H1 (cell line): ENCODE measurements at regions not wholly inside any gene's neighbourhood (a gene's known extent, or its start where the extent isn't known, plus 50 kb on each side); places are given as distances from the start of the nearest gene placed in this dataset.

Experiments
- CTCF ChIA-PET: fragments of 300-600 bp; sonication (Branson Sonifier 250); formaldehyde crosslinking; loops from one replicate; lab custom pipeline; 2021; ENCODE audit not compliant: partially characterized antibody; lab: Charles Lee
- POLR2A ChIA-PET: fragments of 300-600 bp; sonication (Branson Sonifier 250); formaldehyde crosslinking; loops from one replicate; lab custom pipeline; 2021; ENCODE audit warnings: inconsistent platforms; ENCODE audit not compliant: partially characterized antibody; lab: Charles Lee
- DNase-seq, 2 experiments: peaks; one replicate each; pipeline versions ENCODE4 v3.0.0 to v3.0.0-alpha.2; 2010 to 2022; ENCODE audit warnings: low spot score in 2 of 2, low read depth in 1 of 2, mixed read lengths in 1 of 2
- FAIRE-seq: peaks from 2 replicates; lab custom pipeline; 2011; peaks lifted over from hg19 to GRCh38; lab: Jason Lieb, UNC
- H2AFZ ChIP-seq: 2 replicates; pipeline ENCODE4 v1.8.1; 2012; ENCODE audit warnings: low read length, inconsistent platforms
- H2AK5ac ChIP-seq: 2 replicates; pipeline ENCODE4 v1.6.1; 2013; ENCODE audit warnings: low read depth, low read length
- H2BK120ac ChIP-seq: replicated peaks from 2 replicates; pipeline ENCODE3; 2013; ENCODE audit warnings: low read depth, low read length, inconsistent platforms
- H2BK12ac ChIP-seq: 2 replicates; pipeline ENCODE4 v1.6.1; 2013; ENCODE audit warnings: low read depth, low read length
- H2BK15ac ChIP-seq: 2 replicates; pipeline ENCODE4 v1.6.1; 2013; ENCODE audit warnings: low read length
- H2BK20ac ChIP-seq: 2 replicates; pipeline ENCODE4 v1.6.1; 2013; ENCODE audit warnings: low read length
- H2BK5ac ChIP-seq: 2 replicates; pipeline ENCODE4 v1.6.1; 2013; ENCODE audit warnings: low read depth, low read length
- H3K14ac ChIP-seq: 2 replicates; pipeline ENCODE4 v1.6.1; 2013; ENCODE audit warnings: inconsistent platforms; ENCODE audit not compliant: insufficient read length
- H3K18ac ChIP-seq: 2 replicates; pipeline ENCODE4 v1.6.1; 2013; ENCODE audit warnings: low read length; ENCODE audit errors: extremely low read depth
- H3K23ac ChIP-seq: 2 replicates; pipeline ENCODE4 v1.6.1; 2013; ENCODE audit warnings: inconsistent platforms; ENCODE audit not compliant: insufficient read length
- H3K23me2 ChIP-seq: 2 replicates; pipeline ENCODE4 v1.6.1; 2013; ENCODE audit warnings: low read depth, low read length
- H3K27ac ChIP-seq: 2 replicates; pipeline ENCODE4 v1.6.1; 2011; ENCODE audit warnings: low read depth, low read length, inconsistent platforms
- H3K27me3 ChIP-seq, 4 experiments: replicated peaks in 1 of 4; 1 replicate in 1 of 4; 2 replicates in 3 of 4; pipeline versions ENCODE4 v1.6.1 to v1.8.1; 2011 to 2013; ENCODE audit warnings: low read length in 3 of 4, mild to moderate bottlenecking in 3 of 4, inconsistent platforms in 2 of 4, mixed read lengths in 2 of 4, moderate library complexity in 1 of 4; ENCODE audit not compliant: control insufficient read depth in 3 of 4, insufficient read depth in 3 of 4; ENCODE audit errors: extremely low read depth in 1 of 4
- H3K36me3 ChIP-seq, 4 experiments: 2 replicates each; pipeline versions ENCODE4 v1.6.1 to v1.8.1; 2011 to 2013; ENCODE audit warnings: mild to moderate bottlenecking in 4 of 4, low read length in 3 of 4, moderate library complexity in 2 of 4, control low read depth in 1 of 4, inconsistent platforms in 1 of 4; ENCODE audit not compliant: insufficient read depth in 4 of 4, control insufficient read depth in 2 of 4
- H3K4ac ChIP-seq: replicated peaks from 2 replicates; pipeline ENCODE3; 2013; ENCODE audit warnings: low read length, low read depth, mixed read lengths, inconsistent platforms; ENCODE audit not compliant: insufficient read length
- H3K4me1 ChIP-seq, 4 experiments: replicated peaks in 1 of 4; 1 replicate in 1 of 4; 2 replicates in 3 of 4; pipeline versions ENCODE4 v1.6.1 to v1.8.1; 2011 to 2013; ENCODE audit warnings: low read length in 3 of 4, inconsistent platforms in 2 of 4, mixed read lengths in 1 of 4; ENCODE audit not compliant: insufficient read depth in 4 of 4, control insufficient read depth in 3 of 4
- H3K4me2 ChIP-seq, 2 experiments: 2 replicates each; pipeline versions ENCODE4 v1.6.1 to v1.8.1; 2011 to 2013; ENCODE audit warnings: low read depth in 2 of 2, low read length in 2 of 2, control low read depth in 1 of 2, inconsistent platforms in 1 of 2, mild to moderate bottlenecking in 1 of 2; ENCODE audit not compliant: insufficient read depth in 1 of 2
- H3K4me3 ChIP-seq, 4 experiments: fragments of 200-600, 300-600 bp in 1 of 4; sonication (generic), shearing (Covaris generic), sonication (Bioruptor Twin) in 1 of 4; 2 replicates each; pipeline versions ENCODE4 v1.5.1 to v1.8.1; 2011 to 2016; ENCODE audit warnings: low read length in 4 of 4, low read depth in 3 of 4, control low read depth in 2 of 4, inconsistent platforms in 2 of 4, mild to moderate bottlenecking in 2 of 4, mixed read lengths in 1 of 4, moderate library complexity in 1 of 4; ENCODE audit not compliant: insufficient read depth in 2 of 4; ENCODE audit errors: extremely low read depth in 1 of 4
- H3K56ac ChIP-seq: replicated peaks from 2 replicates; pipeline ENCODE3; 2013; ENCODE audit warnings: low read depth, mild to moderate bottlenecking, mixed read lengths, low read length, inconsistent platforms; ENCODE audit not compliant: insufficient read length
- H3K79me1 ChIP-seq: 2 replicates; pipeline ENCODE4 v1.6.1; 2013; ENCODE audit warnings: low read depth, low read length, control low read depth
- H3K79me2 ChIP-seq, 2 experiments: 2 replicates each; pipeline versions ENCODE4 v1.6.1 to v1.8.1; 2012 to 2013; ENCODE audit warnings: low read length in 2 of 2, mild to moderate bottlenecking in 2 of 2, inconsistent platforms in 1 of 2; ENCODE audit not compliant: insufficient read depth in 2 of 2, control insufficient read depth in 1 of 2
- H3K9ac ChIP-seq, 4 experiments: replicated peaks in 1 of 4; 1 replicate in 1 of 4; 2 replicates in 3 of 4; pipeline versions ENCODE4 v1.6.1 to v1.8.1; 2011 to 2013; ENCODE audit warnings: low read depth in 3 of 4, low read length in 3 of 4, control low read depth in 2 of 4, mild to moderate bottlenecking in 2 of 4, moderate library complexity in 2 of 4, inconsistent platforms in 1 of 4; ENCODE audit errors: extremely low read depth in 1 of 4
- H3K9me3 ChIP-seq, 2 experiments: 2 replicates each; pipeline versions ENCODE4 v1.6.1 to v1.8.1; 2012 to 2013; ENCODE audit warnings: mild to moderate bottlenecking in 2 of 2, moderate library complexity in 2 of 2, control low read depth in 1 of 2, inconsistent platforms in 1 of 2, low read depth in 1 of 2, low read length in 1 of 2, mixed read lengths in 1 of 2; ENCODE audit not compliant: insufficient read depth in 2 of 2
- H4K20me1 ChIP-seq, 2 experiments: replicated peaks in 1 of 2; 2 replicates each; pipeline versions ENCODE3 to v1.8.1; 2011 to 2013; ENCODE audit warnings: inconsistent platforms in 2 of 2, low read length in 2 of 2, mild to moderate bottlenecking in 1 of 2; ENCODE audit not compliant: insufficient read depth in 2 of 2, control insufficient read depth in 1 of 2
- H4K5ac ChIP-seq: 2 replicates; pipeline ENCODE4 v1.6.1; 2013; ENCODE audit warnings: low read length, low read depth, mixed read lengths, inconsistent platforms; ENCODE audit not compliant: insufficient read length
- H4K8ac ChIP-seq: 2 replicates; pipeline ENCODE4 v1.8.0; 2013; ENCODE audit warnings: mild to moderate bottlenecking, moderate library complexity, low read length, inconsistent platforms; ENCODE audit not compliant: insufficient read depth; ENCODE audit errors: extremely low read depth
- H4K91ac ChIP-seq: replicated peaks from 2 replicates; pipeline ENCODE3; 2013; ENCODE audit warnings: low read length, mixed read lengths, inconsistent platforms; ENCODE audit not compliant: insufficient read length
- CEBPB ChIP-seq: IDR thresholded peaks from 2 replicates; pipeline ENCODE4 v1.6.1; 2012; ENCODE audit warnings: low read depth, low read length
- CREB1 ChIP-seq: IDR thresholded peaks from 2 replicates; pipeline ENCODE4 v1.6.1; 2012; ENCODE audit warnings: inconsistent platforms
- EZH2 ChIP-seq: fragments of 200-600 bp; sonication (generic); IDR thresholded peaks from 2 replicates; pipeline ENCODE4 v1.7.1; 2012; ENCODE audit warnings: low read depth, mild to moderate bottlenecking, moderate library complexity, low read length, inconsistent platforms; ENCODE audit not compliant: severe bottlenecking
- FOSL1 ChIP-seq: IDR thresholded peaks from 2 replicates; pipeline ENCODE4 v1.6.1; 2011; ENCODE audit warnings: mild to moderate bottlenecking, low read depth, low read length, moderate library complexity; ENCODE audit not compliant: insufficient read depth
- MAFK ChIP-seq: IDR thresholded peaks from 2 replicates; pipeline ENCODE4 v1.6.1; 2012; ENCODE audit warnings: low read depth, mild to moderate bottlenecking, improper control_type of control experiment, low read length
- POU5F1 ChIP-seq: IDR thresholded peaks from 2 replicates; pipeline ENCODE4 v1.6.1; 2011; ENCODE audit warnings: low read depth, mild to moderate bottlenecking, low read length, moderate library complexity
- SP4 ChIP-seq: IDR thresholded peaks from 2 replicates; pipeline ENCODE4 v1.6.1; 2012; ENCODE audit warnings: low read length, inconsistent platforms
- TEAD4 ChIP-seq: IDR thresholded peaks from 2 replicates; pipeline ENCODE4 v1.6.1; 2012; ENCODE audit warnings: low read depth, low read length, inconsistent platforms, mixed read lengths
- WGBS, 2 experiments: shearing (Covaris generic) in 1 of 2; methylation state at CpG; one replicate each; pipeline versions ENCODE4 v1.1.6 to v1.1.7; 2013 to 2015; ENCODE audit warnings: low lambda C conversion rate in 2 of 2, mixed read lengths in 2 of 2, inconsistent platforms in 1 of 2, low coverage in 1 of 2, missing lambda C conversion rate in 1 of 2; ENCODE audit not compliant: insufficient replicate concordance in 2 of 2, insufficient coverage in 1 of 2, insufficient read length in 1 of 2; ENCODE audit errors: extremely low coverage in 1 of 2, missing lambda C conversion rate in 1 of 2; 5-methylcytosine and 5-hydroxymethylcytosine counted together
- TF ChIP-seq, protein P1 (sequence below): IDR thresholded peaks from 2 replicates; pipeline ENCODE4 v1.6.1; 2011; ENCODE audit warnings: low read length, improper control_type of control experiment

GRCh38 chr10:4046712-4047354 lies 261.8 kb upstream of the KLF6 start:
- no peak for DNase-seq
- H3K18ac ChIP-seq = no peak overlapping the region
- H3K9ac ChIP-seq = no peak overlapping the region
- no peak overlapping the region for H2BK15ac ChIP-seq
- ChIA-PET POLR2A (no interaction called here), CTCF (no interaction called here)
- no peaks in the 10 kb centered on the region; a peak in 1 of 7 replicates for H3K27me3 ChIP-seq
- no peak overlapping the region for H2BK120ac ChIP-seq
- H2BK20ac ChIP-seq = no peak overlapping the region
- H3K79me2 ChIP-seq = no peaks in the 10 kb centered on the region
- WGBS, 2 experiments = 92% methylated on average over 7 of the region's 7 CpGs; no CpG with 5 or more reads in 1 of the 2 experiments
- H3K23ac ChIP-seq = no peak overlapping the region
- H3K4ac ChIP-seq = no peak overlapping the region
- H3K9me3 ChIP-seq = peaks cover 0 to 2% of the 10 kb centered on the region in 2 experiments; a peak in 2 of 4 replicates
- H3K4me1 ChIP-seq = no peaks in the 10 kb centered on the region
- H3K23me2 ChIP-seq = no peaks in the 10 kb centered on the region
- H3K27ac ChIP-seq = no peak overlapping the region
- no peak overlapping the region for H3K4me3 ChIP-seq
- no peak overlapping the region for H2BK5ac ChIP-seq
- H2AFZ ChIP-seq = no peak overlapping the region
- H3K56ac ChIP-seq = no peak overlapping the region
- H4K5ac ChIP-seq = no peak overlapping the region
- H4K20me1 ChIP-seq = no peaks in the 10 kb centered on the region
- no peak for TF ChIP-seq CEBPB
- TF ChIP-seq FOSL1 = no peak
- no peak for TF ChIP-seq POU5F1
- TF ChIP-seq, protein P1, sequence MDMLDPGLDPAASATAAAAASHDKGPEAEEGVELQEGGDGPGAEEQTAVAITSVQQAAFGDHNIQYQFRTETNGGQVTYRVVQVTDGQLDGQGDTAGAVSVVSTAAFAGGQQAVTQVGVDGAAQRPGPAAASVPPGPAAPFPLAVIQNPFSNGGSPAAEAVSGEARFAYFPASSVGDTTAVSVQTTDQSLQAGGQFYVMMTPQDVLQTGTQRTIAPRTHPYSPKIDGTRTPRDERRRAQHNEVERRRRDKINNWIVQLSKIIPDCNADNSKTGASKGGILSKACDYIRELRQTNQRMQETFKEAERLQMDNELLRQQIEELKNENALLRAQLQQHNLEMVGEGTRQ = no peak
- no peak for TF ChIP-seq CREB1
- TF ChIP-seq SP4 = no peak
- no peak for TF ChIP-seq EZH2
- no peak for TF ChIP-seq TEAD4
- no peak for TF ChIP-seq MAFK
- H2BK12ac ChIP-seq = no peak overlapping the region
- H4K91ac ChIP-seq = no peak overlapping the region
- no peak overlapping the region for H3K14ac ChIP-seq
- no peak overlapping the region for H3K4me2 ChIP-seq
- no peak overlapping the region for H2AK5ac ChIP-seq
- H3K79me1 ChIP-seq = no peaks in the 10 kb centered on the region
- H3K36me3 ChIP-seq = no peaks in the 10 kb centered on the region
- no peak overlapping the region for H4K8ac ChIP-seq
- no peak for FAIRE-seq
